Peyer's patch (tissue), 4 donors: ENCODE measurements at regions not wholly inside any gene's neighbourhood (a gene's known extent, or its start where the extent isn't known, plus 50 kb on each side); places are given as distances from the start of the nearest gene placed in this dataset.

Experiments used
- DNase-seq, 3 donors: peaks; one replicate each; pipeline ENCODE4 v3.0.0-alpha.2; 2017 to 2019
- H3K27ac ChIP-seq, 4 donors: fragments of 200-600 bp; sonication (generic); one replicate each; pipeline ENCODE4 v1.5.1; 2016 to 2019
- H3K27me3 ChIP-seq, 2 donors: fragments of 200-600 bp; sonication (generic); one replicate each; pipeline ENCODE4 v1.5.1; 2019
- H3K36me3 ChIP-seq, 3 donors: fragments of 200-600 bp; sonication (generic); one replicate each; pipeline ENCODE4 v1.5.1; 2016 to 2019
- H3K4me1 ChIP-seq, 4 donors: fragments of 200-600 bp; sonication (generic); one replicate each; pipeline ENCODE4 v1.5.1; 2016 to 2019
- H3K4me3 ChIP-seq, 4 donors: fragments of 200-600 bp; sonication (generic); 1 replicate in 3 of 4; 2 replicates in 1 of 4; pipeline ENCODE4 v1.5.1; 2016 to 2019; ENCODE audit warnings: mild to moderate bottlenecking in 1 of 4
- H3K9me3 ChIP-seq, 4 donors: fragments of 200-600 bp; sonication (generic); one replicate each; pipeline ENCODE4 v1.5.1; 2016 to 2019; ENCODE audit warnings: mild to moderate bottlenecking in 1 of 4
- CTCF ChIP-seq, 6 experiments: fragments of 450-650 bp in 4 of 6; fragments of 200-600 bp in 2 of 6; sonication (generic) in 1 of 6; IDR thresholded peaks; one replicate each; pipeline ENCODE4 v1.5.1; 2017 to 2019; ENCODE audit warnings: antibody characterized with exemption in 6 of 6, mild to moderate bottlenecking in 3 of 6, moderate library complexity in 1 of 6
- POLR2A ChIP-seq, 2 donors: fragments of 450-650 bp; IDR thresholded peaks; one replicate each; pipeline ENCODE4 v1.5.1; 2017; ENCODE audit warnings: antibody characterized with exemption in 2 of 2, mild to moderate bottlenecking in 2 of 2, moderate library complexity in 2 of 2

GRCh38 chr3:28088811-28089526 lies 152.4 kb upstream of the CMC1 start:
- Histone ChIP-seq H3K9me3 (no peaks in the 10 kb centered on the region), H3K27me3 (no peaks in the 10 kb centered on the region), H3K4me3 (no peak overlapping the region), H3K4me1 (no peaks in the 10 kb centered on the region), H3K27ac (no peak overlapping the region), H3K36me3 (no peaks in the 10 kb centered on the region)
- DNase-seq: no peak
- no peak for TF ChIP-seq CTCF (IDR thresholded peaks at IDR 0.05)
- TF ChIP-seq POLR2A (IDR thresholded peaks at IDR 0.05): no peak

- no peaks in the 10 kb centered on the region for H3K27me3 ChIP-seq
Measured at GRCh38 chr3:28089527-28089897, 151.9 kb upstream of the CMC1 start.

GRCh38 chr3:28099296-28099695 lies 142.1 kb upstream of the CMC1 start:
- Histone ChIP-seq H3K4me3 (no peak overlapping the region), H3K36me3 (no peaks in the 10 kb centered on the region), H3K27ac (no peak overlapping the region), H3K4me1 (no peaks in the 10 kb centered on the region), H3K9me3 (no peaks in the 10 kb centered on the region), H3K27me3 (no peaks in the 10 kb centered on the region)
- no peak for TF ChIP-seq POLR2A (IDR thresholded peaks at IDR 0.05)
- TF ChIP-seq CTCF (IDR thresholded peaks at IDR 0.05): no peak
- DNase-seq: no peak

More at GRCh38 chr3:28089527-28089897, 151.9 kb upstream of the CMC1 start:
- DNase-seq: no peak
- no peaks in the 10 kb centered on the region for H3K4me1 ChIP-seq
- no peak overlapping the region for H3K4me3 ChIP-seq
- no peaks in the 10 kb centered on the region for H3K36me3 ChIP-seq
- TF ChIP-seq CTCF (IDR thresholded peaks at IDR 0.05): no peak
- TF ChIP-seq POLR2A (IDR thresholded peaks at IDR 0.05): no peak
- H3K27ac ChIP-seq: no peak overlapping the region
- no peaks in the 10 kb centered on the region for H3K9me3 ChIP-seq

GRCh38 chr3:28101705-28102104 lies 139.7 kb upstream of the CMC1 start:
- no peak overlapping the region for H3K27ac ChIP-seq
- no peak overlapping the region for H3K4me3 ChIP-seq
- no peak for TF ChIP-seq POLR2A (IDR thresholded peaks at IDR 0.05)
- TF ChIP-seq CTCF (IDR thresholded peaks at IDR 0.05): no peak
- H3K9me3 ChIP-seq: no peaks in the 10 kb centered on the region
- H3K4me1 ChIP-seq: no peaks in the 10 kb centered on the region
- DNase-seq: no peak
- no peaks in the 10 kb centered on the region for H3K27me3 ChIP-seq
- H3K36me3 ChIP-seq: no peaks in the 10 kb centered on the region

GRCh38 chr3:28103861-28104260 lies 137.6 kb upstream of the CMC1 start:
- Histone ChIP-seq H3K27ac (no peak overlapping the region), H3K4me1 (no peaks in the 10 kb centered on the region), H3K27me3 (no peaks in the 10 kb centered on the region), H3K4me3 (no peak overlapping the region), H3K9me3 (no peaks in the 10 kb centered on the region), H3K36me3 (no peaks in the 10 kb centered on the region)
- no peak for DNase-seq
- TF ChIP-seq CTCF (IDR thresholded peaks at IDR 0.05) (no peak), POLR2A (IDR thresholded peaks at IDR 0.05) (no peak)
